HG03066 (cell line): ENCODE measurements at regions not wholly inside any gene's neighbourhood (a gene's known extent, or its start where the extent isn't known, plus 50 kb on each side); places are given as distances from the start of the nearest gene placed in this dataset.
"Not testable (repeated sequence)": the region's sequence is repeated elsewhere in the genome, so short reads cannot be mapped to it uniquely, and the experiment has no call there.

Experiments
- ATAC-seq: cut with Tn5 transposase; IDR thresholded peaks from one replicate; pipeline ENCODE4 v1.9.1; 2021; ENCODE audit warnings: low read depth; ENCODE audit not compliant: unreplicated experiment

- ATAC-seq: no peak
Observed at GRCh38 chr4:12519426-12519825, 964.7 kb downstream of the RAB28 start.

DNA sequence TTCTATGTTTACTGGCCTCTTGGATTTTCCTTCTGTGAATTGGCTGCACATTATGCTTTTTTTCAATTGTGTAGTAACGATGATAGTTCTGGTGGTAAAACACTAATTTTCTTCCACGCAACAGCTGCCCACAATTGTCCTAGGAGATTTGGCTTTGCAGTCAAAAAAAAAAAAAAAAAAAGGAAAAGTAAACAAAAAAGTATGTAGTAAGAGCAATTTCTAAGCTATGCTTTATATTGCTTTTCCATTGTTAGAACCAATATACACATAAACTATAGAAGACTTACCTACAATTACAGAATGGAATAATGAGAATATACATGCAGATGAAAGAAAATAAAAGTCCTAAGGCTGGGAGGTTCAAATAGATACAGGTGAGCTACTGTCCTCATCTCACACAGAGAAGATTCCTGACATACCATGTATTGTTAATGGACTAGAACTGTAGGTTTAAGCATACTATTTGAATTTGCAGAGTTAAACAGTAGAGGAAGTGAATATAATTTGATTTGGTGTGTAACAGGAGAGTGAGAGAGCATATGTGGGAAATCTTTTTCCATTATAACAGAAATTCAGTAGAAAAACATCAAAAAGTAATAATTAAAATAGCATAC lies 976.2 kb downstream of the RAB28 start:
- no peak for ATAC-seq

GRCh38 chr4:12500409-12500808 lies 983.7 kb downstream of the RAB28 start:
- no peak for ATAC-seq

DNA sequence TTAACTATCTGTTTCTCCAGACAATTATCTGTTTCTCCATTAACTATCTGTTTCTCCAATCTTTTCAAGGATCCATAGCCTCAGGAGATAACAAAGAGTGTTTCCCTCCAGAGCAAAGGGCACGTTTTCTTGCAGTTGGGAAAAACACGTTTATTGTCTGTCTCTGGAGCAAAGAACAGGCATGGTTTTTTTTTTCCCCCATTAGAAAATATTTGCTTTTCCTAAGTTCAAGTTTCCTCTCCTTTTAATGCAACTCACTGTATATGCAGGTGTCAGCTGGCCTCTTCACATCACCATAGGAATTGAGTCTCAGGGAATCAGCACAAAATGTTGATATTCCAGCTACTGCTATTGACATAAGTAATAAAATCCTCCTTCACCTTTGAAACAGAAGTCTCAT lies 984.4 kb downstream of the RAB28 start:
- ATAC-seq: no peak

DNA sequence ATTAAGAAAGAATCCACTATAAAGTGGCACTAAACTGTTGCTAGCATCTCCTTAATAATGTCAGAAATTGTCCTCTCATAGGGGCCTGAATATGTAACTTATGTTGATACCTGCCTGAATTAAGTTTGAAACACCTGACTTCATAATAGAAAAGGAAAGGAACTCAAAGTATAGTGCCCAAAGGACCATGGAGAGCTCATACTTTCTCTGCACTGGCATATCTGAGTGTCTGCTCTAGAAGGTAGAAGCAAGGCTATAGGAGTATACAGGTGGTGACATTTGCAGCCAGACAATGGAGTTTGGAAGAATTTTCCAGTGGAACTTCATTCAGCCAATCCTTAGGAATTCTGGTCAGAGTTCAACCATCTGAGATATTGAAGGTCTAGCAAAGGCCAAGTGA lies 988.9 kb downstream of the RAB28 start:
- no peak for ATAC-seq

DNA sequence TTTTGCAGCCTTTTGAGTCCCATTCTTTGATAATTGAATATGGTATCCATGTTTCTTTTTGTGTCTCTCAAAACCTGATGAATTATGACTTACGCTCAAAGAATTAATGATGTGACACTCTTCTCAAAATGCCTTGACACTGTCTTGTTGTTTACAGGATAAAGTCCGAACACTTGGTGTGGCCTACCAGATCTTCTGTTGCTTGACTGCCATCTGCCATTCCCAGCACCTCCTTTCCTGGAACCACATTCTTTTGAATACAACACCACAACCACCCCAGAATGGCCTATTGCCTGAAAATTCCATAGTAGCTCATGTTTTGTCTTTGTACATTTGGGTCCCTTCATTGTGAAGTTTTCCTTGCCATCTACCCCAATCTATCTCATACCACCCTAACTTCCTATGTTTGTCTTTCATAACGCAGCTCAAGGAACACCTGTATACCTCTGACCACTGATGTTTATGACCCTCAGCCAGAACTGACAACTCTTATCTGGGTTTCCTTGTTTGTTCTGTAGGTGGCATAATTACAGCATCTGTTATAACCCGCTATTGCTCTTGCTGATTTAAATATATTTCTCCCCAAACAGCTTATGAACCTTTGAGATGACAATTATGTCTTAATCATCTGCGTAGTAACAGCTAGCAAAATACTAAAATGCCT lies 991.3 kb downstream of the RAB28 start:
- no peak for ATAC-seq

- no peak for ATAC-seq
Observed at GRCh38 chr4:12488672-12489071, 995.5 kb downstream of the RAB28 start.

GRCh38 chr4:12487000-12487399 lies 997.1 kb downstream of the RAB28 start:
- no peak for ATAC-seq

DNA sequence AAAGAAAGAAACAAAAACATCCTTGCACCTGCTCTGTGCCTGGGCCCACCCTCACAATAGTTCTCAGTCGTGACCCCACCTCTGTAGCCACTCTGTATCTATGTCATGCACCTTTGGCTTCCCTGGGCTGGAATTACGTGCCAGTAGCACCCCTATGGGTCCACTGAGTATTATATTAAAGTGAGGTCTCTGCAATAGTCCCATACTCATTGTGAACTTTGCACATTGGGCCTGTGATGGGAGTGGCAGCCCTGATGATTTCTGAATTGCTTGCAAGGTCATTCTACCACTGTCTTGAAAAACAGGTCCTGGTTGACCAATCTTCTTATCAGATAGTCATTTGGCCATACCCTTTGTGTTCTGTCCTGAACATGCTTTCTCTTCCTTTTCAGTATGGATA lies 1012.1 kb downstream of the RAB28 start:
- ATAC-seq: no peak

DNA sequence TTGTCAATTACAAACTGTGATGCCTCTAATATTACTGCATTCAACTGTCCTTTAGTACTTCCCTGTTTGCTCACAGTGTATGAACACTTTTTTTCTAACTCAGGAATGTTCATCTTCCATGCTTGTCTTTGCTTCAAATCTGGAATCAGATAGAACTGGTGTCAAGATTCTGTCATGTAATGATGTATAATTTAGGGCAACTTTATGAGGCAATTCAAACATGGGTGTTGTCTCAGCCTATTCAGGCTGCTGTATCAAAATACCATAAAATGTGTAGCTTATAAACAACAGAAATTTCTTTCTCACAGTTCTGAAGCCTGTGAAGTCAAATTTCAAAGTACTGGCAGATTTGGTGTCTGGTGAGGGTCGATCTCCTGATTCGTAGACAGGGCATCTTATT lies 1012.9 kb downstream of the RAB28 start:
- no peak for ATAC-seq

- not testable (repeated sequence) for ATAC-seq
Observed at GRCh38 chr4:12461576-12461975, 1022.6 kb downstream of the RAB28 start.

GRCh38 chr4:12459126-12459525 lies 1025.0 kb downstream of the RAB28 start:
- ATAC-seq: no peak

GRCh38 chr4:12458621-12459020 lies 1025.5 kb downstream of the RAB28 start:
- no peak for ATAC-seq

DNA sequence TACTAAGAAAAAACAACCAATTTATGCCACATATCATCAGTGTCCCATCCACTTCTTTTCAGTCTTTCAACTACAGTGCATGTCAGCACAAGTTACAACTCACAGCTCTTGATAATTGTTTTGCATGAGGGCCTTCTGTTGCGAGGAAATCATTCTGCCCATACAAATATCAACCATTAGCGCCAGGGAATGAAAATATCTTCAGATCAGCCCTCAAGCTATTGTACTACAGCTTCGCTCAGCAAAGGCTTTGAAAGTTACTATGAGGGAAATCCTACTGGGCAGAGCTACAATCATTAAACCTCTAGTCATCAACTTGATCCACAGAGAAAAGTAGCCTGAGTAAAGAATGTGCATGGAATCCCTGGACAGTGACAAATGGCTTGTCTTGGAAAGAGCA lies 1023.6 kb upstream of the HS3ST1 start:
- no peak for ATAC-seq

- ATAC-seq: no peak
Observed at GRCh38 chr4:12447451-12447850, 1018.8 kb upstream of the HS3ST1 start.

DNA sequence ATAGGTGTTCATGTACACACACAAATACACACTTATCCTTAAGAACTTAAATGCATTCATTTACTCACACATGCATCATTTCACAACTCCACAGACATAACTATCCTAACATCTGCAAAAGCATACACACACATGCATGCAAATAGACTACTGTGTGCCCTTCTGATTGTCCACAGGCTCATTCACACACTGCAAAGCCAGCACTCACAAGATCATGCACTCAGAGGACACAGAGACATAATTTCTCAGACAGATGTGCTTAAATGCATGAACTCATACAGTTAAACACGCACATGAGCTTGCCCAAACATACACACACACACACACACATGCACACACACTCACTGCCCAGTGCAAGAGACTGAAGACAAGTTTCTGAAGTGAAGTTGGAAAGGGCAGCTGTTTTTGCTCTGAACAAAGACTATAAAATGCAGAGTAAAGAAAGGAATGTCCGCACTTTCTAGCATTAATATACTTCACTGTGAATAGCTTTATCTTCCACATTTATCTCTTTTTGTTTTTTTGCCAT lies 1018.0 kb upstream of the HS3ST1 start:
- no peak for ATAC-seq

- ATAC-seq: no peak
Observed at GRCh38 chr4:12446256-12446655, 1017.6 kb upstream of the HS3ST1 start.

- ATAC-seq: no peak
Observed at GRCh38 chr4:12445711-12446235, 1017.1 kb upstream of the HS3ST1 start.

- no peak for ATAC-seq
Observed at GRCh38 chr4:12439633-12440305, 1011.1 kb upstream of the HS3ST1 start.

DNA sequence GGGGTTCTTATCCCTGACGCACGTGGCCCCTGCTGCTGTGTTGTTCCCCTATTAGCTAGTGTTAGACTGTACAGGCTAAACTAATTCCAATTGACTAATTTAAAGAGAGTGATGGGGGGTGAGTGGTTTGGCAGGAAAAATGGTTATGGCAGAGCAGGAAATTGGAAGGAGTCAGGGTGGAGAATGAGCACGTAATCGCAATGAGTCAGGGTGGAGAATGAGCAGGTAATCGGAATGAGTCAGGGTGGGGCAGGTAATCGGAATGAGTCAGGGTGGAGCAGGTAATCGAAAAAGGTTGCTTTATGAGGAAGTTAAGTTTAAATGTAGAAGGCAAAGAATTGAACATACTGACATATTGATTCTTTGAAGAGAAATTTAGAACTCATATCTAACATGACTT lies 1002.6 kb upstream of the HS3ST1 start:
- not testable (repeated sequence) for ATAC-seq

- no peak for ATAC-seq
Observed at GRCh38 chr4:12421364-12421763, 992.7 kb upstream of the HS3ST1 start.

DNA sequence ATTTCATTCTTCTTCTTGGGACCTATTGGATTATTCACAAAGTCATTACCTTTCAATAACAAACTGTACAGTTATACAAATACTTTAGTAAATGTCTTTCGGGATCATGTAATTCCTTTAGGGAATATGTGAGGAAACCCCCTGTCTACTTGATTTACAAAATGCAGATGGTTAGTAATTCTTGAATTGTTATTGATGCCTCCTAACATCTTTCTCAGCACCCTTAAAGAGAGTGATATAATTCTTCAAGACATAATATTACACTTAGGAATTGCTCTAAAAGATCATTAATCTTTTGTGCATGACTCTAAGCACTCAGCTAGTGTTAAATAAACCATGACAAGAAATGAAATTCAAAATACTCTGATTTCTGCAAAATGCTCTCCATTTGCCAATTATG lies 988.1 kb upstream of the HS3ST1 start:
- ATAC-seq: no peak
